IMR-90 (cell line): ENCODE measurements at regions not wholly inside any gene's neighbourhood (a gene's known extent, or its start where the extent isn't known, plus 50 kb on each side); places are given as distances from the start of the nearest gene placed in this dataset.
"Not testable (repeated sequence)": the region's sequence is repeated elsewhere in the genome, so short reads cannot be mapped to it uniquely, and the experiment has no call there.

ENCODE experiments used
- ATAC-seq: fragments of 200-7000 bp; cut with Tn5 transposase; 2 replicates; pipeline ENCODE4 v1.9.1; 2020; ENCODE audit warnings: low read depth, mild to moderate bottlenecking, moderate library complexity
- BruUV-seq: library from RNA; stranded (reverse); fragments of 400-500 nt; replicated peaks from 2 replicates; lab custom pipeline; 2021; lab: Mats Ljungman, UMichigan
- CTCF ChIA-PET: fragments of 300-600 bp; formaldehyde crosslinking; extraction: SDS; loops from one replicate; lab custom pipeline; 2021; ENCODE audit warnings: antibody characterized with exemption; lab: Yijun Ruan, JAX
- POLR2A ChIA-PET: fragments of 300-600 bp; sonication (Branson Sonifier 250); formaldehyde crosslinking; loops from one replicate; lab custom pipeline; 2022; ENCODE audit warnings: antibody characterized with exemption; ENCODE audit not compliant: unreplicated experiment; lab: Charles Lee
- DNase-seq: peaks from one replicate; pipeline ENCODE4 v3.0.0; 2013
- H2AFZ ChIP-seq: replicated peaks from 2 replicates; pipeline ENCODE3; 2013; ENCODE audit warnings: low read length, mild to moderate bottlenecking; ENCODE audit not compliant: poor library complexity
- H2AK5ac ChIP-seq: 2 replicates; pipeline ENCODE4 v1.6.1; 2013; ENCODE audit warnings: low read depth, low read length, inconsistent platforms
- H2AK9ac ChIP-seq: replicated peaks from 2 replicates; pipeline ENCODE3; 2013; ENCODE audit warnings: mild to moderate bottlenecking, low read depth, low read length, moderate library complexity; ENCODE audit not compliant: poor library complexity
- H2BK120ac ChIP-seq: 2 replicates; pipeline ENCODE4 v1.6.1; 2013; ENCODE audit warnings: low read depth, low read length, inconsistent platforms
- H2BK15ac ChIP-seq: 3 replicates; pipeline ENCODE4 v1.6.1; 2013; ENCODE audit warnings: low read depth, low read length, inconsistent platforms
- H2BK20ac ChIP-seq: 2 replicates; pipeline ENCODE4 v1.6.1; 2013; ENCODE audit warnings: low read depth, mild to moderate bottlenecking, inconsistent platforms, low read length, moderate library complexity
- H2BK5ac ChIP-seq: 2 replicates; pipeline ENCODE4 v1.6.1; 2013; ENCODE audit warnings: mild to moderate bottlenecking, low read depth, low read length, inconsistent platforms; ENCODE audit not compliant: poor library complexity, severe bottlenecking
- H3K14ac ChIP-seq: replicated peaks from 2 replicates; pipeline ENCODE4 v1.6.1; 2013; ENCODE audit warnings: low read depth, low read length, inconsistent platforms
- H3K18ac ChIP-seq: 2 replicates; pipeline ENCODE4 v1.6.1; 2013; ENCODE audit warnings: low read depth, low read length, control low read depth
- H3K23ac ChIP-seq: 2 replicates; pipeline ENCODE4 v1.6.1; 2013; ENCODE audit warnings: low read depth, low read length, inconsistent platforms
- H3K27ac ChIP-seq: 2 replicates; pipeline ENCODE4 v1.5.1; 2013; ENCODE audit warnings: mild to moderate bottlenecking, control low read depth, low read length; ENCODE audit not compliant: insufficient read depth
- H3K27me3 ChIP-seq: 2 replicates; pipeline ENCODE4 v1.6.1; 2013; ENCODE audit warnings: low read length; ENCODE audit not compliant: control insufficient read depth, insufficient read depth
- H3K36me3 ChIP-seq: 2 replicates; pipeline ENCODE4 v1.6.1; 2013; ENCODE audit warnings: low read length, mixed read lengths; ENCODE audit not compliant: control insufficient read depth, insufficient read depth
- H3K4ac ChIP-seq: 2 replicates; pipeline ENCODE4 v1.6.1; 2013; ENCODE audit warnings: low read depth, low read length, inconsistent platforms
- H3K4me1 ChIP-seq: 2 replicates; pipeline ENCODE4 v1.6.1; 2013; ENCODE audit warnings: low read length, mixed read lengths; ENCODE audit not compliant: control insufficient read depth, insufficient read depth
- H3K4me2 ChIP-seq: 2 replicates; pipeline ENCODE4 v1.6.1; 2013; ENCODE audit warnings: low read depth, mild to moderate bottlenecking, control low read depth, low read length, moderate library complexity
- H3K4me3 ChIP-seq: 2 replicates; pipeline ENCODE4 v1.5.1; 2013; ENCODE audit warnings: low read depth, mild to moderate bottlenecking, control low read depth, low read length, moderate library complexity; ENCODE audit not compliant: insufficient read depth
- H3K56ac ChIP-seq: 2 replicates; pipeline ENCODE4 v1.6.1; 2013; ENCODE audit warnings: low read length, inconsistent platforms; ENCODE audit not compliant: insufficient read depth; ENCODE audit errors: extremely low read depth
- H3K79me1 ChIP-seq, 2 experiments: 2 replicates each; pipeline ENCODE4 v1.6.1; 2013; ENCODE audit warnings: low read length in 2 of 2, inconsistent platforms in 1 of 2, low read depth in 1 of 2
- H3K9ac ChIP-seq: 2 replicates; pipeline ENCODE4 v1.6.1; 2013; ENCODE audit warnings: low read depth, low read length, control low read depth
- H3K9me1 ChIP-seq: 2 replicates; pipeline ENCODE4 v1.6.1; 2013; ENCODE audit warnings: low read length, inconsistent platforms; ENCODE audit not compliant: insufficient read depth
- H3K9me3 ChIP-seq: 2 replicates; pipeline ENCODE4 v1.6.1; 2013; ENCODE audit warnings: low read length; ENCODE audit not compliant: control insufficient read depth, insufficient read depth
- H4K20me1 ChIP-seq: 2 replicates; pipeline ENCODE4 v1.6.1; 2013; ENCODE audit warnings: low read length, inconsistent platforms; ENCODE audit not compliant: insufficient read depth
- H4K5ac ChIP-seq: 2 replicates; pipeline ENCODE4 v1.6.1; 2013; ENCODE audit warnings: mild to moderate bottlenecking, low read depth, low read length, control low read depth
- H4K8ac ChIP-seq, 2 experiments: 2 replicates each; pipeline ENCODE4 v1.6.1; 2013; ENCODE audit warnings: low read depth in 2 of 2, low read length in 2 of 2, control low read depth in 1 of 2, inconsistent platforms in 1 of 2
- H4K91ac ChIP-seq: 2 replicates; pipeline ENCODE4 v1.6.1; 2013; ENCODE audit warnings: low read depth, low read length, inconsistent platforms; ENCODE audit not compliant: insufficient read depth
- BHLHE40 ChIP-seq: fragments of 150-350 bp; IDR thresholded peaks from 2 replicates; pipeline ENCODE4 v1.6.1; 2016; ENCODE audit warnings: mild to moderate bottlenecking, low read depth, low read length
- CEBPB ChIP-seq: IDR thresholded peaks from 2 replicates; pipeline ENCODE4 v1.6.1; 2012; ENCODE audit warnings: low read depth, low read length, improper control_type of control experiment
- FOS ChIP-seq: fragments of 150-350 bp; IDR thresholded peaks from 2 replicates; pipeline ENCODE4 v1.6.1; 2016; ENCODE audit warnings: low read depth, low read length
- RAD21 ChIP-seq: IDR thresholded peaks from 2 replicates; pipeline ENCODE4 v1.6.1; 2012; ENCODE audit warnings: low read length, improper control_type of control experiment
- RFX5 ChIP-seq: IDR thresholded peaks from 2 replicates; pipeline ENCODE4 v1.8.0; 2012; ENCODE audit warnings: low read depth, mild to moderate bottlenecking, low read length, moderate library complexity
- WGBS, 2 experiments: methylation state at CpG; one replicate each; pipeline versions ENCODE4 v1.1.5 to v1.1.7; 2013; ENCODE audit warnings: missing lambda C conversion rate in 2 of 2; ENCODE audit not compliant: insufficient read length in 1 of 2; ENCODE audit errors: extremely low coverage in 2 of 2; 5-methylcytosine and 5-hydroxymethylcytosine counted together
- dilution Hi-C: fragments of 300-500 bp; cut with HindIII; formaldehyde crosslinking; loops from one replicate; pipeline ENCODE4 v1.14.3; 2018; ENCODE audit warnings: low sequenced_read_pairs; ENCODE audit not compliant: unreplicated experiment
- in situ Hi-C: fragments of 300-500 bp; cut with MboI; formaldehyde crosslinking; loops from 3 replicates; pipeline ENCODE4 v1.14.3; 2019; ENCODE audit warnings: low sequenced_read_pairs, inconsistent platforms, mixed read lengths
- intact Hi-C: fragments of 100-400 bp; cut with micrococcal nuclease; formaldehyde crosslinking; loops from 2 replicates; pipeline ENCODE4 v1.10.0; 2022
- TF ChIP-seq, protein P1 (sequence below): fragments of 150-350 bp; IDR thresholded peaks from 2 replicates; pipeline ENCODE4 v1.6.1; 2017; ENCODE audit warnings: mild to moderate bottlenecking, antibody characterized with exemption, low read length, low read depth

GRCh38 chr9:68614121-68614520, 73.4 kb upstream of the TMEM252 start:
- ATAC-seq (no peak), DNase-seq (no peak)
- dilution Hi-C loops (no loop called here), in situ Hi-C loops (no loop called here), intact Hi-C loops (no loop called here)
- Histone ChIP-seq H3K9me1 (no peaks in the 10 kb centered on the region), H4K8ac (no peak overlapping the region), H2AFZ (no peak overlapping the region), H3K14ac (no peak overlapping the region), H3K27me3 (no peaks in the 10 kb centered on the region), H3K27ac (no peak overlapping the region), H4K91ac (no peak overlapping the region), H3K9ac (no peak overlapping the region), H2BK20ac (no peak overlapping the region), H2BK15ac (no peak overlapping the region), H3K79me1 (no peaks in the 10 kb centered on the region), H3K18ac (no peak overlapping the region), H3K9me3 (no peaks in the 10 kb centered on the region), H3K56ac (no peak overlapping the region), H2BK120ac (no peak overlapping the region), H3K4me3 (no peak overlapping the region), H3K36me3 (no peaks in the 10 kb centered on the region), H2AK5ac (no peak overlapping the region), H4K5ac (no peak overlapping the region), H4K20me1 (no peaks in the 10 kb centered on the region), H3K4me1 (no peaks in the 10 kb centered on the region), H3K4ac (no peak overlapping the region), H3K4me2 (no peak overlapping the region), H3K23ac (no peak overlapping the region), H2AK9ac (no peak overlapping the region), H2BK5ac (no peak overlapping the region)
- TF ChIP-seq FOS (no peak), BHLHE40 (no peak), RAD21 (no peak), CEBPB (no peak), RFX5 (no peak)
- TF ChIP-seq, protein P1, sequence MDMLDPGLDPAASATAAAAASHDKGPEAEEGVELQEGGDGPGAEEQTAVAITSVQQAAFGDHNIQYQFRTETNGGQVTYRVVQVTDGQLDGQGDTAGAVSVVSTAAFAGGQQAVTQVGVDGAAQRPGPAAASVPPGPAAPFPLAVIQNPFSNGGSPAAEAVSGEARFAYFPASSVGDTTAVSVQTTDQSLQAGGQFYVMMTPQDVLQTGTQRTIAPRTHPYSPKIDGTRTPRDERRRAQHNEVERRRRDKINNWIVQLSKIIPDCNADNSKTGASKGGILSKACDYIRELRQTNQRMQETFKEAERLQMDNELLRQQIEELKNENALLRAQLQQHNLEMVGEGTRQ = no peak
- BruUV-seq = no TSS peak
- ChIA-PET POLR2A (no interaction called here), CTCF (no interaction called here)
- WGBS, 2 experiments = 83% methylated on average over 1 of the region's 4 CpGs; no CpG with 5 or more reads in 1 of the 2 experiments

DNA sequence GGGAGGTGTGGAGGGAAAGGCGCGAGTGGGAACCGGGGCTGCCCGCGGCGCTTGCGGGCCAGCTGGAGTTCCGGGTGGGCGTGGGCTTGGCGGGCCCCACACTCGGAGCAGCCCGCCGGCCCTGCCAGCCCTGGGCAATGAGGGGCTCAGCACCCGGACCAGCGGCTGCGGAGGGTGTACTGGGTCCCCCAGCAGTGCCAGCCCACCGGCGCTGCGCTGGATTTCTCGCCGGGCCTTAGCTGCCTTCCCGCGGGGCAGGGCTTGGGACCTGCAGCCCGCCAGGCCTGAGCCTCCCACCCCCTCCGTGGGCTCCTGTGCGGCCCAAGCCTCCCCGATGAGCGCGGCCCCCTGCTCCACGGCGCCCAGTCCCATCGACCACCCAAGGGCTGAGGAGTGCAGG, 76.3 kb upstream of the TMEM252 start:
- H3K56ac ChIP-seq, in situ Hi-C loops, H4K8ac ChIP-seq, H3K27me3 ChIP-seq, H3K4me3 ChIP-seq, H3K79me1 ChIP-seq, POLR2A ChIA-PET, H3K9me1 ChIP-seq, H3K18ac ChIP-seq, dilution Hi-C loops, H2BK20ac ChIP-seq, ATAC-seq, H3K23ac ChIP-seq, H3K4me2 ChIP-seq, H2AK9ac ChIP-seq, H4K91ac ChIP-seq, DNase-seq, H2AK5ac ChIP-seq, H3K9ac ChIP-seq, H3K14ac ChIP-seq, H4K20me1 ChIP-seq, H3K36me3 ChIP-seq, H2BK5ac ChIP-seq, H2BK15ac ChIP-seq, H2BK120ac ChIP-seq, H2AFZ ChIP-seq, H3K9me3 ChIP-seq, H3K27ac ChIP-seq, H3K4ac ChIP-seq, intact Hi-C loops, H3K4me1 ChIP-seq, H4K5ac ChIP-seq, BruUV-seq: not testable (repeated sequence)
- 87% methylated on average over 13 of the region's 32 CpGs; no CpG with 5 or more reads in 1 of the 2 experiments for WGBS, 2 experiments
- CTCF ChIA-PET = interaction anchor here (0.6 kb wide), 1 partner anchor 72 kb away, joined by 3 read pairs; no protein-coding TSS in a partner anchor
